AG04450 (cell line): ENCODE measurements at regions not wholly inside any gene's neighbourhood (a gene's known extent, or its start where the extent isn't known, plus 50 kb on each side); places are given as distances from the start of the nearest gene placed in this dataset.

Source experiments
- CTCF ChIA-PET: fragments of 300-600, 350-600 bp; formaldehyde crosslinking; extraction: SDS; loops from one replicate; lab custom pipeline; 2022; ENCODE audit warnings: antibody characterized with exemption, inconsistent platforms; lab: Charles Lee
- POLR2A ChIA-PET: fragments of 350-600 bp; formaldehyde crosslinking; extraction: SDS; loops from one replicate; lab custom pipeline; 2021; ENCODE audit warnings: antibody characterized with exemption, inconsistent platforms; lab: Yijun Ruan, JAX
- DNase-seq: peaks from one replicate; pipeline ENCODE4 v3.0.0-alpha.2; 2011; ENCODE audit warnings: low read depth, low spot score
- H3K27ac ChIP-seq: one replicate; pipeline ENCODE4 v1.5.1; 2012; ENCODE audit warnings: low read depth, low read length, control low read depth
- H3K27me3 ChIP-seq: one replicate; pipeline ENCODE4 v1.6.0; 2012; ENCODE audit warnings: low read length; ENCODE audit not compliant: control insufficient read depth, insufficient read depth
- H3K4me3 ChIP-seq: 2 replicates; pipeline ENCODE4 v1.5.1; 2011; ENCODE audit warnings: mild to moderate bottlenecking, low read depth, low read length, control low read depth
- H3K9me3 ChIP-seq: 2 replicates; pipeline ENCODE4 v1.5.1; 2012; ENCODE audit warnings: low read length; ENCODE audit not compliant: control insufficient read depth, insufficient read depth
- TF ChIP-seq, protein P1 (sequence below): IDR thresholded peaks from 2 replicates; pipeline ENCODE4 v1.5.1; 2011; ENCODE audit warnings: low read depth, low read length, control low read depth, inconsistent platforms

GRCh38 chr7:145339319-145339718, 503.5 kb upstream of the TPK1 start:
- H3K27ac ChIP-seq, result no peak overlapping the region
- ChIA-PET POLR2A (no interaction called here), CTCF (no interaction called here)
- TF ChIP-seq, protein P1, sequence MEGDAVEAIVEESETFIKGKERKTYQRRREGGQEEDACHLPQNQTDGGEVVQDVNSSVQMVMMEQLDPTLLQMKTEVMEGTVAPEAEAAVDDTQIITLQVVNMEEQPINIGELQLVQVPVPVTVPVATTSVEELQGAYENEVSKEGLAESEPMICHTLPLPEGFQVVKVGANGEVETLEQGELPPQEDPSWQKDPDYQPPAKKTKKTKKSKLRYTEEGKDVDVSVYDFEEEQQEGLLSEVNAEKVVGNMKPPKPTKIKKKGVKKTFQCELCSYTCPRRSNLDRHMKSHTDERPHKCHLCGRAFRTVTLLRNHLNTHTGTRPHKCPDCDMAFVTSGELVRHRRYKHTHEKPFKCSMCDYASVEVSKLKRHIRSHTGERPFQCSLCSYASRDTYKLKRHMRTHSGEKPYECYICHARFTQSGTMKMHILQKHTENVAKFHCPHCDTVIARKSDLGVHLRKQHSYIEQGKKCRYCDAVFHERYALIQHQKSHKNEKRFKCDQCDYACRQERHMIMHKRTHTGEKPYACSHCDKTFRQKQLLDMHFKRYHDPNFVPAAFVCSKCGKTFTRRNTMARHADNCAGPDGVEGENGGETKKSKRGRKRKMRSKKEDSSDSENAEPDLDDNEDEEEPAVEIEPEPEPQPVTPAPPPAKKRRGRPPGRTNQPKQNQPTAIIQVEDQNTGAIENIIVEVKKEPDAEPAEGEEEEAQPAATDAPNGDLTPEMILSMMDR, result no peak
- no peak overlapping the region for H3K4me3 ChIP-seq
- DNase-seq, result no peak
- H3K9me3 ChIP-seq, result peaks cover 4% of the 10 kb centered on the region; the same call in 1 of the 2 replicates
- no peaks in the 10 kb centered on the region for H3K27me3 ChIP-seq

DNA sequence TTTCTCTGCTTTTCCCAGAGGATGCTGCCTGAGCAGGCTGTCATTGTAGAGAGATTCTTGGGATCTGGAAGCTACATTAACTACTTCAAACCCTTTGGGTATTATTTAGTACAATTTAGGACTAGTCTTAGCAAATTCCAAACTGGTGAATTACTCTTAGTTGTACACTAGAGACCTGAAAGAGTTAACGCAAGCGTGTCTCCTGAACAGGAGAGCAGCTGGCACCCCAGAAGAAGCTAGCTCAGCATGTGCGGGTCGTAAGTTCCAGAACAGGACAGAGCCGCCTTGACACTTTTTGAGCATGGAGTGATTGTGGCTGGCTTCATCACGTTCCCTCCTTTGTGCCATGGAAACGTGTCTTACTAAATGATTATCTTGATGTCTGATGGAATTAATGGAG, 495.7 kb upstream of the TPK1 start:
- POLR2A ChIA-PET, result no interaction called here
- TF ChIP-seq, protein P1, result no peak
- CTCF ChIA-PET, result no interaction called here

DNA sequence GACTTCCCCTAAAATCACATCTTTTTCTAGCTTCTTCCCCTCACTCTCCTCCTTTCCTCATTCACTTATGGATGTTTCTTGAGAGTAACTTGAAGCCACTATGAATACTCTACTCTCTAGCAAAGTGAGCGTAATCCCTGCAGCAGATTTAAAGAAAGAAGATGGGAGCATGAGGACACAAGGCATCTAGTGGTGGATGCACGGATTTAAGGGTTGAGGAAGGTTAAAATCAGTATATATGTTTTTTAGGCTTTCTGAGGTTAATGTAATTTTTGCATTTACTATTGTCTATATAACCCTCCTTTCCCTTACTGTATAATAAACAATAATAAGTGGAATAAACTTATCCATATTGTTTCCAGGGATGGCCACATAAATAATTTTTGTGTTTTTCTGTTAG, 495.2 kb upstream of the TPK1 start:
- Histone ChIP-seq H3K27me3 (no peaks in the 10 kb centered on the region), H3K9me3 (peaks cover 10% of the 10 kb centered on the region; the same call in 1 of the 2 replicates), H3K27ac (no peak overlapping the region), H3K4me3 (no peak overlapping the region)
- ChIA-PET POLR2A (no interaction called here), CTCF (no interaction called here)
- TF ChIP-seq, protein P1, result no peak
- no peak for DNase-seq

More for the DNA sequence above, 495.7 kb upstream of the TPK1 start:
- no peaks in the 10 kb centered on the region for H3K27me3 ChIP-seq
- DNase-seq, result no peak
- no peak overlapping the region for H3K4me3 ChIP-seq
- H3K27ac ChIP-seq, result no peak overlapping the region
- H3K9me3 ChIP-seq, result peaks cover 10% of the 10 kb centered on the region; the same call in 1 of the 2 replicates

DNA sequence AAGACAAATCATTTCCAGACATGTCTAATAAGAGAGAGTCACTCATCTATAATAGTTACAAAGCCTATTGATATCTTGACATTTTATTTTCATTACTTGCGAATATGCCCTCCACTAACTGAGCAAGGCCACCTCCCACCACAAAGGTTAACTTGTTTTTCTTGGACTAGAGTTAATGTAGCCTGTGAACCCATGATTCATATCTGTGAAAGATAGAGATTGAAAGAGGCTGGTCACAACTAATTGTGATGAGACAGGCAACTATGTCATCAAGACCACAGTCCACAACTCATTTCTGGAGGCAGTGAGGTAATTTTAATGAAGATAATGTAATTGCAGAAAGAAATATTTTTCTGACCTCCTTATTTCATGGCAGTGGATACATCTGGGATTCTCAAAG, 491.8 kb upstream of the TPK1 start:
- TF ChIP-seq, protein P1, result no peak
- ChIA-PET CTCF (no interaction called here), POLR2A (no interaction called here)
- Histone ChIP-seq H3K4me3 (no peak overlapping the region), H3K27ac (no peak overlapping the region), H3K9me3 (peaks cover 11% of the 10 kb centered on the region), H3K27me3 (no peaks in the 10 kb centered on the region)
- no peak for DNase-seq

- H3K4me3 ChIP-seq, result no peak overlapping the region
- no peak for DNase-seq
- CTCF ChIA-PET, result no interaction called here
- H3K9me3 ChIP-seq, result peaks cover 5% of the 10 kb centered on the region; the same call in 1 of the 2 replicates
- no peaks in the 10 kb centered on the region for H3K27me3 ChIP-seq
- POLR2A ChIA-PET, result no interaction called here
- H3K27ac ChIP-seq, result no peak overlapping the region
- TF ChIP-seq, protein P1, result no peak
Observed at GRCh38 chr7:145324081-145324480, 488.2 kb upstream of the TPK1 start.
